Activated naive CD4-positive, alpha-beta T cell treated with anti-CD3 and anti-CD28 coated beads, Interleukin-2, amount 10 ng/mL, durations not matched to agents 7 days and 5 days (primary cell): ENCODE measurements at regions not wholly inside any gene's neighbourhood (a gene's known extent, or its start where the extent isn't known, plus 50 kb on each side); places are given as distances from the start of the nearest gene placed in this dataset.

Experiments used
- CTCF ChIA-PET: fragments of 350-600 bp; sonication (Branson Sonifier 250); formaldehyde crosslinking; loops from one replicate; lab custom pipeline; 2021; ENCODE audit warnings: antibody characterized with exemption; lab: Charles Lee
- DNase-seq: peaks from one replicate; pipeline ENCODE4 v3.0.0-alpha.2; 2020
- H3K27ac Mint-ChIP-seq: one replicate; pipeline ENCODE4 v1.8.0; 2021; ENCODE audit warnings: mild to moderate bottlenecking, moderate library complexity, mixed read lengths
- H3K27me3 Mint-ChIP-seq: one replicate; pipeline ENCODE4 v1.8.0; 2021; ENCODE audit warnings: mild to moderate bottlenecking, mixed read lengths
- H3K36me3 Mint-ChIP-seq: one replicate; pipeline ENCODE4 v1.8.0; 2021; ENCODE audit warnings: mixed read lengths
- H3K4me1 Mint-ChIP-seq: one replicate; pipeline ENCODE4 v1.8.0; 2021; ENCODE audit warnings: mixed read lengths
- H3K4me3 Mint-ChIP-seq: one replicate; pipeline ENCODE4 v1.8.0; 2021; ENCODE audit warnings: mild to moderate bottlenecking, moderate library complexity, mixed read lengths
- H3K9me3 Mint-ChIP-seq: one replicate; pipeline ENCODE4 v1.8.0; 2021; ENCODE audit warnings: mixed read lengths

DNA sequence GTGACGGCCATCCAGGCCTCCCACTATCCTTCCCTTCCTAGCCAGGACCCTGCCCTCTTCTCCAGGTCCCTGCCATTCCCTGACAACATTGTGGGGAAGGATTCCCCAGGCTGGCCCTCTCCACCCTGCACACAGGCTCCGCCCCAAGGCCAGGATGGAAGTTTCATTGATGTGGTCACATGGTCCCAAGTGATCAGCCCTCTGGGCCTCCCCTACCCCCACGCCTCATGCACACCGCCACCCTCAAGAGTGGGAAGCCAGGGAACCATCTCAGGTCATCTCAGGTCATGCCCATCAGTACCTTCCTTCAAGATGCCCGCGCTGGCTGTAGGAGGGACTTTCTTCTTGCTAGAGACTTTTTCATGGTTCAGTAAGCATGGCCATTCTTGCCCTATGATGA is 514.8 kb upstream of the RAB6C start:
- Mint-ChIP-seq H3K27ac (no peak overlapping the region), H3K36me3 (no peaks in the 10 kb centered on the region), H3K27me3 (no peaks in the 10 kb centered on the region), H3K4me1 (no peaks in the 10 kb centered on the region), H3K9me3 (peaks cover 12% of the 10 kb centered on the region), H3K4me3 (no peak overlapping the region)
- CTCF ChIA-PET: no interaction called here
- no peak for DNase-seq

GRCh38 chr2:129465045-129465444 is 514.4 kb upstream of the RAB6C start:
- Mint-ChIP-seq H3K4me3 (no peak overlapping the region), H3K4me1 (no peaks in the 10 kb centered on the region), H3K27ac (no peak overlapping the region), H3K9me3 (peaks cover 12% of the 10 kb centered on the region), H3K36me3 (no peaks in the 10 kb centered on the region), H3K27me3 (no peaks in the 10 kb centered on the region)
- CTCF ChIA-PET: no interaction called here
- DNase-seq: no peak

- Mint-ChIP-seq H3K36me3 (no peaks in the 10 kb centered on the region), H3K9me3 (peaks cover 12% of the 10 kb centered on the region), H3K27ac (no peak overlapping the region), H3K4me3 (no peak overlapping the region), H3K27me3 (no peaks in the 10 kb centered on the region), H3K4me1 (no peaks in the 10 kb centered on the region)
- CTCF ChIA-PET: no interaction called here
- DNase-seq: no peak
These were observed 513.1 kb upstream of the RAB6C start for GRCh38 chr2:129466389-129466788.

- Mint-ChIP-seq H3K4me3 (no peak overlapping the region), H3K27me3 (no peaks in the 10 kb centered on the region)
- CTCF ChIA-PET: no interaction called here
These were observed 512.3 kb upstream of the RAB6C start for GRCh38 chr2:129467012-129467779.

GRCh38 chr2:129467941-129468340 is 511.5 kb upstream of the RAB6C start:
- Mint-ChIP-seq H3K4me3 (no peak overlapping the region), H3K36me3 (no peaks in the 10 kb centered on the region)

More at GRCh38 chr2:129467012-129467779, 512.3 kb upstream of the RAB6C start:
- no peak for DNase-seq
- Mint-ChIP-seq H3K9me3 (peaks cover 12% of the 10 kb centered on the region), H3K36me3 (no peaks in the 10 kb centered on the region), H3K27ac (no peak overlapping the region), H3K4me1 (no peaks in the 10 kb centered on the region)

GRCh38 chr2:129468879-129469278 is 510.6 kb upstream of the RAB6C start:
- H3K4me3 Mint-ChIP-seq: no peak overlapping the region
- peaks cover 12% of the 10 kb centered on the region for H3K9me3 Mint-ChIP-seq
- CTCF ChIA-PET: no interaction called here
- no peaks in the 10 kb centered on the region for H3K27me3 Mint-ChIP-seq
- H3K36me3 Mint-ChIP-seq: no peaks in the 10 kb centered on the region
- DNase-seq: no peak
- H3K27ac Mint-ChIP-seq: no peak overlapping the region
- no peaks in the 10 kb centered on the region for H3K4me1 Mint-ChIP-seq

More at GRCh38 chr2:129467941-129468340, 511.5 kb upstream of the RAB6C start:
- Mint-ChIP-seq H3K27ac (no peak overlapping the region), H3K9me3 (peaks cover 12% of the 10 kb centered on the region), H3K4me1 (no peaks in the 10 kb centered on the region), H3K27me3 (no peaks in the 10 kb centered on the region)
- no peak for DNase-seq
- CTCF ChIA-PET: no interaction called here

DNA sequence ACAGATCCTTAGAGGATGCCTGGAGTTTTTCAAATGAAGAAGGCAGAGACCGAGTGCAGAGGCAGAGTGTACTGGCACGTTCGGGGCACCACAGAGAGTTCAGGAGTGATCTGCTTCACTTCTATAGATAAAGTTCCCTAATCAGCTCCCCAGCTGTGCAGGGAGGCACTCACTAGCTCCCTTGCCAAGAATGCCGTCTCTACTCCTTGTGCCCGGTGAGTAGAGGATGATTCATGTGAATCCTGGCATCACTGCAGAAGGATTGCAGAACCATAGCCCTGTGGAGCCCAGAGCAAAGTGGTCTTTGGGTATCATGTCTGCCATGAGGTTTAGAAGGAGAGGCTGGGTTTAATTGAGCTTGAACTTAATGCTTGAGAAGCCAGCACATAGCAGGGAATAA is 510.1 kb upstream of the RAB6C start:
- H3K36me3 Mint-ChIP-seq: no peaks in the 10 kb centered on the region
- H3K27me3 Mint-ChIP-seq: no peaks in the 10 kb centered on the region
- H3K27ac Mint-ChIP-seq: no peak overlapping the region
- H3K4me3 Mint-ChIP-seq: no peak overlapping the region
- peaks cover 12% of the 10 kb centered on the region for H3K9me3 Mint-ChIP-seq
- H3K4me1 Mint-ChIP-seq: no peaks in the 10 kb centered on the region
- CTCF ChIA-PET: no interaction called here
- DNase-seq: no peak

DNA sequence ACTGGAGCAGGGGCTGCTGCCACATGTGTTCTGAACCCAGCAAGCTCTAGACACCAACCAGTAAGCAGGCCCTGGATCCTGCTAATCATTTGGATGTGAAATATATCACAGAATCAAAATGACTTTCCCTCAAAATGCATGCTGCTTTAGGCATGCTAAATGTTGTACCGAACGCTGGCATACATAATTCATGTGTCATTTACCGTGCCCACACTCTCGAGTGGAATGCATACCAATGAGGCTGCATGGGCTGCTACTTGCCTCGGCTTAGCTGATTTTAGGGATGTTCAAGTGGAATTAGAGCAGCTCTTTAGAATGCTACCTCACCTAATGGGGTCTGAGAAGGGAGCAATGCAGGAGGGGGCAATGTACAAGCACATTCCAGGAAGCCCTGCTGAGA is 509.6 kb upstream of the RAB6C start:
- DNase-seq: no peak
- Mint-ChIP-seq H3K4me3 (no peak overlapping the region), H3K4me1 (no peaks in the 10 kb centered on the region), H3K27ac (no peak overlapping the region), H3K27me3 (no peaks in the 10 kb centered on the region), H3K9me3 (peaks cover 8% of the 10 kb centered on the region), H3K36me3 (no peaks in the 10 kb centered on the region)
- CTCF ChIA-PET: no interaction called here

- H3K36me3 Mint-ChIP-seq: no peaks in the 10 kb centered on the region
- DNase-seq: no peak
- H3K27me3 Mint-ChIP-seq: no peaks in the 10 kb centered on the region
- H3K4me1 Mint-ChIP-seq: no peaks in the 10 kb centered on the region
- H3K4me3 Mint-ChIP-seq: no peak overlapping the region
- no peaks in the 10 kb centered on the region for H3K9me3 Mint-ChIP-seq
- CTCF ChIA-PET: no interaction called here
- H3K27ac Mint-ChIP-seq: no peak overlapping the region
These were observed 500.5 kb upstream of the RAB6C start for GRCh38 chr2:129478902-129479517.

GRCh38 chr2:129479892-129480291 is 499.6 kb upstream of the RAB6C start:
- H3K36me3 Mint-ChIP-seq: no peaks in the 10 kb centered on the region
- H3K27me3 Mint-ChIP-seq: no peaks in the 10 kb centered on the region
- no peak overlapping the region for H3K27ac Mint-ChIP-seq
- H3K4me3 Mint-ChIP-seq: no peak overlapping the region
- H3K9me3 Mint-ChIP-seq: no peaks in the 10 kb centered on the region
- CTCF ChIA-PET: no interaction called here
- H3K4me1 Mint-ChIP-seq: no peaks in the 10 kb centered on the region
- DNase-seq: no peak

GRCh38 chr2:129480790-129481189 is 498.7 kb upstream of the RAB6C start:
- Mint-ChIP-seq H3K4me3 (no peak overlapping the region), H3K27ac (no peak overlapping the region), H3K4me1 (no peaks in the 10 kb centered on the region), H3K9me3 (no peaks in the 10 kb centered on the region), H3K27me3 (no peaks in the 10 kb centered on the region), H3K36me3 (no peaks in the 10 kb centered on the region)
- DNase-seq: no peak
- CTCF ChIA-PET: no interaction called here

DNA sequence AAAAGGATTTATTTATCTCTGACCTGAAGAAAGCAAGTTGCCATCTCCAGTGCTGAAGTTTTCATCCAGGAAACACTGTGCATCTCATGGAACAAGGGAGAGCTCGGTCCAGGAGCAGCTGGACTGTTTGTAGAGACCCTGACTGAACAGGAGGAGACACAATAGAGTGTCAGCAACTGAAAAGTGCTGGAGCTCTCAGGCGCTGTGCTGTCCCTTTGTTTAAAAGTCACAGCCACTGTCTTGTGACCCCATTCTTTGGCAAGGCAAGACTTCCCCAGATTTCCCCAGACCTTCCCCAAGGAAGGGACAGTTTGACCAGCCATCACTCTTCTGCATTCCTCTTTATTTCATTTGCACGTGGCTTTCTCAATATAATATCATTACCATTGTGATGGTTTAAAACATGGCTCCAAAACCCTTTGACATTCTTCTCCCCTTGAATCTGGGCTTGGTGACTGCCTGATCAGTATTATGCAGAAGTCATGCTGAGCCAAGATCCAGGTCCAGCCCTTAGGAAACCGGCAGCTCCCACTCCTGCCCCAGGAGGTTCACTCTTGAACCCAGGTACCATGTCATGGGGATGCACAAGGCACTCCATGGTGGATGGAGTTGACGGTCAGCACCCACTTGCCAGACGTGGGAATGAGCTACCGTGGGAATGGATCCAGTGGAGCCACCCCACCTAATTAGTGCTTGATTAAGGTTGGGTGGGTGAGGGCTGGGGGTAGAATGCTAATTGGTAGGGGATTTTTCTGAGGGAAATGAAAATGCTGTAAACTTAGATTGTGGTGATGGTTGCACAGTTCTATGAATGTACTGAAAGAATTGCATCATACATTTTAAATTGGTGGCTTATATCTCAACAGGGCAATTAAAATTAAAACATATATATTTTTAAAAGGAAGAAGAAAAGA is 497.9 kb upstream of the RAB6C start:
- Mint-ChIP-seq H3K4me1 (no peaks in the 10 kb centered on the region), H3K9me3 (no peaks in the 10 kb centered on the region), H3K4me3 (no peak overlapping the region), H3K27me3 (no peaks in the 10 kb centered on the region), H3K36me3 (no peaks in the 10 kb centered on the region), H3K27ac (no peak overlapping the region)
- CTCF ChIA-PET: no interaction called here
- DNase-seq: no peak

- CTCF ChIA-PET: no interaction called here
- H3K36me3 Mint-ChIP-seq: no peaks in the 10 kb centered on the region
- H3K4me3 Mint-ChIP-seq: no peak overlapping the region
- no peak for DNase-seq
- H3K9me3 Mint-ChIP-seq: no peaks in the 10 kb centered on the region
- H3K4me1 Mint-ChIP-seq: no peaks in the 10 kb centered on the region
- H3K27ac Mint-ChIP-seq: no peak overlapping the region
- H3K27me3 Mint-ChIP-seq: no peaks in the 10 kb centered on the region
These were observed 496.8 kb upstream of the RAB6C start for GRCh38 chr2:129482626-129483025.

DNA sequence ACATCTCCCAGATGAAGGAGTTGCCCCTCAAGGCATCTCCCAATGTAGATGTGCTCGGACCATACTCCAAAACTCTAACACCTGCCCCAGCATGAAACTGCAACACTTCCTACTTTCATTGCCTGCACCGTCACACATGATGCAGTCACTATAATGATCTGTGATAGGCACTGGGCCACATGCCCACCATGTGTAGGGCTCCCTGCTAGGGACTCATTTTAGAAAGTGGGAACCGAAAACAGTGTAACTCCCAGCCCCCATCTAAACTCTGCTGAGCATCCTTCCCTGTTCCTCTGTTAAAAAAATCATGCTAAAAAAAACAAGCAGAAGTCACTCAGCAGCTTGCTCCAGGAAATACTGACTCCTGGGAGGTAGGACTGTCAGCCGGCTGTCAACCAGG is 496.1 kb upstream of the RAB6C start:
- DNase-seq: no peak
- no peaks in the 10 kb centered on the region for H3K9me3 Mint-ChIP-seq
- no peaks in the 10 kb centered on the region for H3K4me1 Mint-ChIP-seq
- no peak overlapping the region for H3K4me3 Mint-ChIP-seq
- CTCF ChIA-PET: no interaction called here
- H3K36me3 Mint-ChIP-seq: no peaks in the 10 kb centered on the region
- H3K27ac Mint-ChIP-seq: no peak overlapping the region
- no peaks in the 10 kb centered on the region for H3K27me3 Mint-ChIP-seq
